ENCODE measurements at regions not wholly inside any gene's neighbourhood (a gene's known extent, or its start where the extent isn't known, plus 50 kb on each side); places are given as distances from the start of the nearest gene placed in this dataset.
A peak's percentile ranks its signal among the peaks of the same experiment; 100 is the strongest.

GRCh38 chr6:169071394-169071793, 182.3 kb downstream of the THBS2 start:
- H3K27ac ChIP-seq (ENCODE audit: low read depth in 2 of 2, low read length in 2 of 2), result no peak overlapping the region
- H3K4me1 ChIP-seq (ENCODE audit: control insufficient read depth in 2 of 3, insufficient read depth in 2 of 3, low read depth in 1 of 3, low read length in 3 of 3), result peaks cover 0 to 5% (median 0%) of the 10 kb centered on the region in 3 donors
- H3K9me3 ChIP-seq (ENCODE audit: control insufficient read depth in 2 of 3, insufficient read depth in 1 of 3, low read length in 3 of 3), result no peaks in the 10 kb centered on the region
- H3K27me3 ChIP-seq (ENCODE audit: control insufficient read depth, insufficient read depth, low read length), result no peaks in the 10 kb centered on the region
- intact Hi-C loops (cut with DNase I), result no loop called here
- no peak overlapping the region for H3K4me3 ChIP-seq (ENCODE audit: low read length in 3 of 3)
- H3K36me3 ChIP-seq (ENCODE audit: control insufficient read depth in 2 of 3, insufficient read depth in 3 of 3, low read length in 3 of 3), result no peaks in the 10 kb centered on the region
- no peak for DNase-seq
- no peak overlapping the region for H3K9ac ChIP-seq (ENCODE audit: low read length in 3 of 3)
- TF ChIP-seq, protein P1, sequence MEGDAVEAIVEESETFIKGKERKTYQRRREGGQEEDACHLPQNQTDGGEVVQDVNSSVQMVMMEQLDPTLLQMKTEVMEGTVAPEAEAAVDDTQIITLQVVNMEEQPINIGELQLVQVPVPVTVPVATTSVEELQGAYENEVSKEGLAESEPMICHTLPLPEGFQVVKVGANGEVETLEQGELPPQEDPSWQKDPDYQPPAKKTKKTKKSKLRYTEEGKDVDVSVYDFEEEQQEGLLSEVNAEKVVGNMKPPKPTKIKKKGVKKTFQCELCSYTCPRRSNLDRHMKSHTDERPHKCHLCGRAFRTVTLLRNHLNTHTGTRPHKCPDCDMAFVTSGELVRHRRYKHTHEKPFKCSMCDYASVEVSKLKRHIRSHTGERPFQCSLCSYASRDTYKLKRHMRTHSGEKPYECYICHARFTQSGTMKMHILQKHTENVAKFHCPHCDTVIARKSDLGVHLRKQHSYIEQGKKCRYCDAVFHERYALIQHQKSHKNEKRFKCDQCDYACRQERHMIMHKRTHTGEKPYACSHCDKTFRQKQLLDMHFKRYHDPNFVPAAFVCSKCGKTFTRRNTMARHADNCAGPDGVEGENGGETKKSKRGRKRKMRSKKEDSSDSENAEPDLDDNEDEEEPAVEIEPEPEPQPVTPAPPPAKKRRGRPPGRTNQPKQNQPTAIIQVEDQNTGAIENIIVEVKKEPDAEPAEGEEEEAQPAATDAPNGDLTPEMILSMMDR (IDR thresholded peaks at IDR 0.05; ENCODE audit: borderline replicate concordance, extremely low read depth, insufficient read depth), result no peak
- no peak for FAIRE-seq

- intact Hi-C loops (cut with DNase I), result no loop called here
- H3K36me3 ChIP-seq (ENCODE audit: control insufficient read depth in 2 of 3, insufficient read depth in 3 of 3, low read length in 3 of 3), result no peaks in the 10 kb centered on the region
- H3K4me1 ChIP-seq (ENCODE audit: control insufficient read depth in 2 of 3, insufficient read depth in 2 of 3, low read depth in 1 of 3, low read length in 3 of 3), result no peaks in the 10 kb centered on the region
- no peak overlapping the region for H3K9ac ChIP-seq (ENCODE audit: low read length in 3 of 3)
- no peak for FAIRE-seq
- TF ChIP-seq, protein P1 (IDR thresholded peaks at IDR 0.05; ENCODE audit: borderline replicate concordance, extremely low read depth, insufficient read depth), result no peak
- no peak overlapping the region for H3K27ac ChIP-seq (ENCODE audit: low read depth in 2 of 2, low read length in 2 of 2)
- H3K27me3 ChIP-seq (ENCODE audit: control insufficient read depth, insufficient read depth, low read length), result no peaks in the 10 kb centered on the region
- no peak overlapping the region for H3K4me3 ChIP-seq (ENCODE audit: low read length in 3 of 3)
- H3K9me3 ChIP-seq (ENCODE audit: control insufficient read depth in 2 of 3, insufficient read depth in 1 of 3, low read length in 3 of 3), result no peaks in the 10 kb centered on the region
- peak in 1 of 5 donors; percentile 93 for DNase-seq
Measured at GRCh38 chr6:169070506-169071176, 183.0 kb downstream of the THBS2 start.

- TF ChIP-seq, protein P1 (IDR thresholded peaks at IDR 0.05; ENCODE audit: borderline replicate concordance, extremely low read depth, insufficient read depth), result no peak
- DNase-seq (peak in 1 of 5 donors; percentile 66), FAIRE-seq (no peak)
- H3K36me3 ChIP-seq (ENCODE audit: control insufficient read depth in 2 of 3, insufficient read depth in 3 of 3, low read length in 3 of 3), result no peaks in the 10 kb centered on the region
- intact Hi-C loops (cut with DNase I), result no loop called here
- no peaks in the 10 kb centered on the region for H3K27me3 ChIP-seq (ENCODE audit: control insufficient read depth, insufficient read depth, low read length)
- no peak overlapping the region for H3K27ac ChIP-seq (ENCODE audit: low read depth in 2 of 2, low read length in 2 of 2)
- no peak overlapping the region for H3K9ac ChIP-seq (ENCODE audit: low read length in 3 of 3)
- no peaks in the 10 kb centered on the region for H3K4me1 ChIP-seq (ENCODE audit: control insufficient read depth in 2 of 3, insufficient read depth in 2 of 3, low read depth in 1 of 3, low read length in 3 of 3)
- no peaks in the 10 kb centered on the region for H3K9me3 ChIP-seq (ENCODE audit: control insufficient read depth in 2 of 3, insufficient read depth in 1 of 3, low read length in 3 of 3)
- H3K4me3 ChIP-seq (ENCODE audit: low read length in 3 of 3), result no peak overlapping the region
Measured at GRCh38 chr6:169069356-169069755, 184.3 kb downstream of the THBS2 start.

GRCh38 chr6:169064194-169064593, 189.5 kb downstream of the THBS2 start:
- Histone ChIP-seq H3K9me3 (ENCODE audit: control insufficient read depth in 2 of 3, insufficient read depth in 1 of 3, low read length in 3 of 3) (no peaks in the 10 kb centered on the region), H3K4me3 (ENCODE audit: low read length in 3 of 3) (no peak overlapping the region), H3K27ac (ENCODE audit: low read depth in 2 of 2, low read length in 2 of 2) (no peak overlapping the region), H3K27me3 (ENCODE audit: control insufficient read depth, insufficient read depth, low read length) (no peaks in the 10 kb centered on the region), H3K9ac (ENCODE audit: low read length in 3 of 3) (no peak overlapping the region), H3K4me1 (ENCODE audit: control insufficient read depth in 2 of 3, insufficient read depth in 2 of 3, low read depth in 1 of 3, low read length in 3 of 3) (no peaks in the 10 kb centered on the region), H3K36me3 (ENCODE audit: control insufficient read depth in 2 of 3, insufficient read depth in 3 of 3, low read length in 3 of 3) (no peaks in the 10 kb centered on the region)
- TF ChIP-seq, protein P1 (IDR thresholded peaks at IDR 0.05; ENCODE audit: borderline replicate concordance, extremely low read depth, insufficient read depth), result no peak
- intact Hi-C loops (cut with DNase I), result no loop called here
- FAIRE-seq, result no peak
- no peak for DNase-seq
